Umbilical cord (tissue), 1 donor: ENCODE measurements at regions not wholly inside any gene's neighbourhood (a gene's known extent, or its start where the extent isn't known, plus 50 kb on each side); places are given as distances from the start of the nearest gene placed in this dataset.
A peak's percentile ranks its signal among the peaks of the same experiment; 100 is the strongest.

Experiments
- DNase-seq: peaks from one replicate; pipeline ENCODE4 v3.0.0-alpha.2; 2015; ENCODE audit warnings: low spot score

DNA sequence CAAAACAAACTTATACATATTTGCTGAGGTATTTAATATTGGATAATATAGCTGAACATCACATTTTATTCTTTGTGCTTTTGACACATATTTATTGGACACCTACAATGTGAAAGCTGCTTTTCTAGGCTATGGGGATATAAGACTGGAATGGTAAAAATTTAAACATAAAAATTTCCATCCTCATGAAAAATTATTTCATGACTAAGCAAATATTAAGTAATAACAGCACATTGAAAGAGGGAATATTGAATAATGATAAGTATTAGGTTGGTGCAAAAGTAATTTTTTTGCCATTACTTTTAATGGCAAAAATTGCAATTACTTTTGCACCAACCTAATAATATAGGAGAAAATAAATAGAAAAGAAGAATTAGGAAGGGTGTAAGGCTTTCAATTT is 972.5 kb upstream of the CDH8 start:
- DNase-seq, result no peak

- no peak for DNase-seq
Observed at GRCh38 chr16:63005356-63005755, 969.1 kb upstream of the CDH8 start.

GRCh38 chr16:62989480-62989879 is 953.2 kb upstream of the CDH8 start:
- no peak for DNase-seq

DNA sequence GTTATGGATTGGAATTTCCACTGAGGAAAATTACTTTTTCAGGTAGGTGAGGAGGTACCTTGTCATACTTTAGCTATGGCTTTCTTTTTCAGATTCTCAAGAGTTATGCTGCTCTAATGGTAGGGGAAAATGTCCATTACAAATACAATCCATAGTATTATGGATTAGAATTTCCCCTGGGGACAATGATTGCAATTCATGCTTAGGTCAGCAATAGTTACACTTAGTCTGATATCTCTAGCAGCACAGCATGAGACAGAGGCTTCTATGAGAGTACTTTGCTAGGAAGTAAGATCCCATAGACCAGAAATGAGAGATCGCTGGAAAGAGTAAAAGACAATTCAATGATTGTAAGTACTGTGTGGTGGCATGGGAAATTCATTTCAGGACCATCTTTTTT is 949.5 kb upstream of the CDH8 start:
- DNase-seq, result no peak

DNA sequence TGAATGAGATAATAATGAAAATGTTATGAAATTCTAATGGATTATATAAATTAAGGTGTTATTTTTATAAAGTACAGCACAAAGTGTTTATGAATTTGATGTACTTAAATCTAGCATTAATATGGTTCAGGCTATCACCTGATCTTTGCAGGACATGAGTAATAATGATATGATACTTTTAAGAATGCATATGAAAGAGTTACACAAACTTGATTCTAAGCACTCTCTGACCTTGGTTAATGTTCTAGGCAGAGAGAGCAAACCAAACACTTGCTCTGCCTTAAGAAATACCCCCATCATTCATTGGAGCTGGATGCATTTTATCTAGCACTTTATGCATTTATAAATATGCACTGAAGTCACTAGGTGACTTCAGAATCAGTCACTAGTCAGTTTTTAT is 942.2 kb upstream of the CDH8 start:
- DNase-seq, result no peak

GRCh38 chr16:62977876-62978275 is 941.6 kb upstream of the CDH8 start:
- no peak for DNase-seq

DNA sequence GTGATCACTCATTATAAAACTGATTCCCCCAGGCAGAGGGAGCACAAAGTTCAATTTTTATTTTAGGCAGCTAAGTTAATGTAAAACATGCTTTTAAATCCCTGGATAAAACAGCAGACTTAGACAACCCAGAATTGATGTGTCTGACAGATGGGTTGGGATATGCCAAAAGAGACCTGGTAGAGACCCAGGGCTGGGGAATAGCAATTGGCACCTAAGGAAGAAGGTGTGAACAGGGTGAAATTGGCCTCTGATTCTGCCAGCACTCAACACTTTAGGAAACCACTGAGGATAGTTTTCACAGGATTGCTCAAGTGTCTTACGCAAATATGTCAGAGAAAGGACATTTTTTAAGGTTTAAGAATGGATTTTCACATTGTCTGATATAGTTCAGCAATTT is 938.2 kb upstream of the CDH8 start:
- no peak for DNase-seq

- DNase-seq, result no peak
Observed at GRCh38 chr16:62970851-62971250, 934.6 kb upstream of the CDH8 start.

DNA sequence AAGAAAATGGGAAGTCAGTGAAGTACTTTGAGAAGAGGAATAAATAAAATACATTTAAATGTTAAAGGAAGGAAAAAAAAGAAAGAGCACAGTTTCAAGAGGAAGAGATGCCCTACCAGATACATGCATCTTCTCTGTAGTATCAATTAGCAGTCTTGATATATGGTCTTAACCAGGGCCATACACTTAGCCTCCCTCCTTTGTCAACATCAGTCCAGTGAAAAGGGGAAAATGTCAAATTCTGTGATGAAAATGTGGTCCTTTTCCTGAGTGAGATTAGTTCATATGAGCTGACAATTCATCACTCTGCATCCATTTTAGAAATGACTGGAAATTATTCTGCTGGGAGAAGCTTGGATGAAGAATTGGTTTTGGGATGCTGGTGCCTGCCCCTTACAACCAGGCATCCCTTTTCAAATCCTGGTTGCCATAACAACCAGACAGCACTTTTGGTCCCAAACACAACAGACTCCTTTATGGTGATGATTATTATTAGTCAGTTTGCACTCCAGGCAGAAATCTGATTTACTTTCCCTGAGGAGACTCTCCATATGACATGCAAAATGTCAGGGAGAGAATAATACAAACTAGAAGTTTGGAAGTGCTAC is 933.6 kb upstream of the CDH8 start:
- DNase-seq, result no peak

DNA sequence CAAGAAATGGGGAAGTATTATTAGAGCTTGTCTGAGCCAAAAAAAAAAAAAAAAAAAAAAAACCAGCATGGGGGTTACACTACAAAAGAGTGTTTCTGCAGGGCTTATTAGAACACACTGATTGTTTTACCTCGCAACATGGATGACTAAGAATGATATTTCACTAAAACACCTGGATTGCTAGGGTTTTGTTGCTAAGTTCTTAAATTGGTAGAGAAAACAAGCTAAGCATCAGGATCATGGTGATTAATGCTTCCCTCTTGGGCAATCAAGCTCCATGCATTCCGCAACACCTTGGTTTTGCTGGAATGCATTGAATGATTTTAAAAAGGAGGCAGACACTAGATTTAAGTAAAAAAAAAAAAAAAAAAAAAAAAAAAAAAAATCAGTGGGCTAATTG is 931.4 kb upstream of the CDH8 start:
- DNase-seq, result no peak

DNA sequence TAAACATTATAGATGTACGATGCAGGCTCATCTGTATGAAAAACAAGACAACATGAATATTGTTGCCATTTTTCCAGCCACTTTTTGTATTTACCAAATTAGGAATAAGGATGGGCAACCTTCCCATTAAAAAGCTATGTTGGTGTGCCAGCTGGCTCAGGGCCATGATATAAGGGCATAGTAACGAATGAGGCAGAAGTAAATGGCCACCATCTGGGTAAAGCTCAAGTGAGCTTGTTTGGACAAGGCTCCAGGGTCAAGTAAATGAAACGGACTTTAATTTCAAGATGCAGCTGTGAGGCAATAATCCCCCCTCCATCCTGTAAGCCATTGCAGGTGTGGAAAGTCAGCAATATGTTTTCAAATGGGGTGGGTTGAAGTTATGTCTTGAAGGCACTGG is 930.9 kb upstream of the CDH8 start:
- no peak for DNase-seq

GRCh38 chr16:62966626-62967025 is 930.4 kb upstream of the CDH8 start:
- no peak for DNase-seq

- DNase-seq, result no peak
Observed at GRCh38 chr16:62965831-62966230, 929.6 kb upstream of the CDH8 start.

DNA sequence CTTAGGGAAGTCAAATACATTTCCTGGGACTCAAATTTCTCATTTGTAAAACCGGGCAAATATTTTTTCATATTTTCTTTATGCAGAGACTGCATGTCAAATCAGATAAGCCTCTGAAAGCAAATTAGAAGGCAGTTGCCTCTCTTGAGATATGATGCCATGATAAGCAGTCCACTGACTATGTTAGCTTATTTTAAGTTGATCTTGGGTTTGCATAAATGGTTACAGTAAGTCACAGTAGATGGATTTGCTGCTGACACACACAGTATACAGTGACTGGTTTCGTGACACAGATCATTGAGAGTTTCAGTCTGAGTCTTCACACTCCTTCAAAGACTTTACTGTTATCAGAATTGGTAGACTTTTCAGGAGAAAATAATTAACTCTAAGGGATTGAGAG is 927.6 kb upstream of the CDH8 start:
- DNase-seq, result no peak

GRCh38 chr16:62955033-62955349 is 918.8 kb upstream of the CDH8 start:
- DNase-seq, result no peak

- no peak for DNase-seq
Observed at GRCh38 chr16:62954144-62955032, 918.1 kb upstream of the CDH8 start.

- no peak for DNase-seq
Observed at GRCh38 chr16:62950351-62950750, 914.1 kb upstream of the CDH8 start.

DNA sequence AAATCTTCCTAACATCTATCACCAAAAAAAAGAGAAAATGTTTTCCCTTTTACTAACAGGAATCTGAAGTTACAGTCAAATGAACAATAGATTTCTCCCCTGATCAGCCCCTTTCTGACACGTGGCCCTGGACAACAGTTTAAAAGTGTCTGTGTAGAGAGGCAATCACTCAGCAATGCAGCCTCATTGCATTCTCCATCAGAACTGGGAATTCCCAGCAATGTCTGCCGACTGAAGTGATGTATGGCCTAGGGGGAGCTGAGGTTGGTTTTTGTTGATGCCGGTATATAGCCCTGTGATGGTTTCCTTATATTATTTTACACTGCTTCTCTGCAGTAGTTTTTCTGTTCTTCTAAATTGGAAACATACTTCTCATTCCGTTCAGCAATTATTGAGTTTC is 904.3 kb upstream of the CDH8 start:
- DNase-seq, result no peak

DNA sequence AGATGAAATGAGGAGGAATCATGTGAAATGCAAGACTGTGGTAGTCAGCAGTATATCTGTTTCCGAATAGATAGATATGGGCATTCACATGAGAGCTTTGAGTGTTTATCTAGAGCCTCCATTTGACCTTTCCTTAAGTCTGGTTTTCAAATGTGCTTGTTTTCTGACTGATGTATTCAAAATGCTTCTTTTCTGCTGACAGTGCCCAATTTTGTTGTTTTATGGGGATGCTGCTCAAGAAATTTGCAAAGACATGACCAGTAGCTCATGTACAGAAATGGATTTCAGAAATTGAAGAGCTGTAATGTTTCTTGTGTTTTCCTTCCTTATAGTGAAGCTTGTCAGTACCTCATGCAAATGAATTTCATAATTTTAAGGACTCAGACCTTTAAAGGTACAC is 903.4 kb upstream of the CDH8 start:
- peak; percentile 5 for DNase-seq

DNA sequence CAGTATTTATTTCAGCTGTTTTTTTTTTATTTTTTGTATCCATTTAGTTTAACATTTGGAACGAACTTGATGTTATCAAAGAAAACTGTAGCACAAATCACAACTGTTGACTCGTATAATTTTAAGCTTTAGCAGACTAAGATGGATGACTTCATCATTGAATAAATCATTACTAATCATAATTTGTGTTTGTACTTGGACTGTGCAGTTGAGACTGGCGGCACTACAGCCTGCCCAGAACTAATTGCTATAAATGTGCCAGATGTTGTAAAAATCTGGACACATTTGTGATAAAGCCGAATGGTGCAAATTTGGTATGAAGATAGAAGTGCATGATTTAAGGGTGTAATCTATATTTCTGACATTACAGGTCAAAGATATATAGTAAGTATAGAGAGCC is 897.7 kb upstream of the CDH8 start:
- DNase-seq, result no peak

DNA sequence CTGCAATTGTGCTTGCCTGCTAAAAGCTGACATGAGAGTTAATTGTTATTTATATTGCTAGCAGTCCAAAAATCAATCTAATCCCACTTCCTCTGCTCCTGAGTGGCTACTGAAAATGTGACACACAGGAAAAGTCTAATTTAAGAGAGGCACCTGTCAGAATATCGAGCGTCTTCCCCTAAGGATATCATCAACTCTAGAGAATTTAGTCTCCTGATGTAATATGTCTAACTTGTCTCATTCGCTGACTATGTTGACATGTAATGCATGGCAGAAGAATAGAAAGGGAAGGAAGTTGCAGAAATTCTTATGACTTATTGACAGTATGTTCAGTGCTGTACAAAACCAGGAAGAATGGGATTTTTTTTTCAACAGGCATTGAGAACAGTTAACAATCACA is 893.4 kb upstream of the CDH8 start:
- no peak for DNase-seq

DNA sequence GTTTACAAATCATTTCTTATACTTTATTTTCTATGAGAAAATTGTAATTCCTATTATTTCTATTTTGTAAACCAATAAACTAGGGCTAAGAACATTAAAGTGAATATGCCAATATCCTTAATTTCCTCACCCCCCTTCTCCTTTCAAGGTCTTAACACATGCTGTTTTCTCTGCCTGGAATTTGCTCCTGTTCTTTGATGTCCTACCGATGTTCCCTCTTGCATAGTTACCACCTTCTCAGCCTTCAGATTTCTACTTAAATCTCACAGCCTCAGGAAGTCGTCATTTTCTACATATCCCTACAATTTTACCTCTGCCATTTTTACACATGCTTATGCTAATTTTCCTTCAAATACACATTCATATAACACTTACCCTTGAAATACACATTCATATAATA is 890.9 kb upstream of the CDH8 start:
- no peak for DNase-seq

DNA sequence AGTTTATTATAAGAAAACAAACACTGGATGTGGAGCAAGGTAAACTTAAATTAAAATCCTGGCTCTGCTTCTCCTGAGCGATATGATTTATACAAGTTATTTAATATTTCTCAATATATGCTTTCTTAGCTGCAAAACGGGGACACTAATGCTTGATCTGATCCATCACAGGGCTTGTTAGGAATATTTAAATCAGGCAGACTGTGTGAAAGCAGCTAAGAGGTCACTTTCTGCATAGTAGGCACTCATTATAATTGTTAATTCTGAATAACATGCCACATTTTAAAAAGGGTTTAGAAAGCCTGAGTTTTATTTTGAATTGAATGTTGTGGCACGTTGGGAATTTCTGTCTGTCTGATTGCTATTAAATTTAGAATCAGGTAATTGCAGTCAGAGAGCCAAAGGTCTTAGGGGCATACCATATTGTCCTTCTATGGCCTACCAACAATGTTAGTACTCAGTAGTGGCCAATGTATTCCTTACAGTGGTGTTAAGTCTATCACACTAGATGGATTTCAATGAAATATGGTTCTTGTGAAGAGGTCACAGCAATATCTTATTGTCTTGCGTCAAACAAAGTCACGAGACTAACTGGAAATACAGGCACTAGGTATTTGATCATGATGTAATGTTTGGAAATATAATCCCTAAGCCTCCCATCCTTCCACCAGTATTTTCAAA is 890.0 kb upstream of the CDH8 start:
- DNase-seq, result no peak
